ENCODE measurements at regions not wholly inside any gene's neighbourhood (a gene's known extent, or its start where the extent isn't known, plus 50 kb on each side); places are given as distances from the start of the nearest gene placed in this dataset.
"Not testable (repeated sequence)": the region's sequence is repeated elsewhere in the genome, so short reads cannot be mapped to it uniquely, and the experiment has no call there.

- DNase-seq = no peak
Measured at GRCh38 chrX:39690541-39691415, 407.0 kb downstream of the BCOR start.

DNA sequence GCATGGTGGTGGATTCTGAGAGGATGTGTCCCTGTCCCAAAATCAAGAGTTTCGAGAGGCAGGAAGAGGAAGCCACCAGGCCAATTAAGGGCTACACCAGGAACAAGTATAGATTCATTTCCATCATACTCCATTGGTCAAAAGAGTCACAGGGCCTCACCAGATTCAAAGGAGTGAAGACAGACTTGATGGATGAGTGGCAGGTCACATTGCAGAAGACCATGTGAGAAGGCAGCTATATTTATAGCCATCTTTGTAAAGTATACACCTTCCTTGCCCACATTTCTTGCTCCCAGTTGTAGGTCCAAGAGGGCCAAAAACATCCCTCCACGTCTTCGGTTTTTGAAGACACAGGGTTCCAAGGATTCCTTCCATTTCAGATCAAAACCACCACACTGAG is 406.0 kb downstream of the BCOR start:
- DNase-seq = no peak

GRCh38 chrX:39692796-39693195 is 405.0 kb downstream of the BCOR start:
- DNase-seq = no peak

DNA sequence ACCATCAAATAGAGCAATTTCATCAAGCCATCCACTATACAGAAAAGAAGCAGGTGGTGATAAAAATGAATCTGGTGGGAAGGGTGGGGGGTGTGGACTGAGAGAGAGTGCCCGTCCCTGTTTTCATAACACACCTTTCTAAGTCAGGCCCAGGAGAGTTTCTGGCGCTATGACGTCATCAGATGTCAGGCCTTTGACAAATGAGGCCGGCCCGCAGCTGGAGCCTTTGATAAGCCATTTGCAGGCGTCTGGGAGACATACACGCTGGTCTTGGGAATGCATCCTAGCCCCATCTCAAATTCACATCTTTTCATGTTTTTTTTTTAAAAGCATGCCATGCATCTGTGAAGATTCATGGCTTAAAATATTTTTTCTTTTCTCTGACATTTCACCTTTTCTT is 404.5 kb downstream of the BCOR start:
- no peak for DNase-seq

DNA sequence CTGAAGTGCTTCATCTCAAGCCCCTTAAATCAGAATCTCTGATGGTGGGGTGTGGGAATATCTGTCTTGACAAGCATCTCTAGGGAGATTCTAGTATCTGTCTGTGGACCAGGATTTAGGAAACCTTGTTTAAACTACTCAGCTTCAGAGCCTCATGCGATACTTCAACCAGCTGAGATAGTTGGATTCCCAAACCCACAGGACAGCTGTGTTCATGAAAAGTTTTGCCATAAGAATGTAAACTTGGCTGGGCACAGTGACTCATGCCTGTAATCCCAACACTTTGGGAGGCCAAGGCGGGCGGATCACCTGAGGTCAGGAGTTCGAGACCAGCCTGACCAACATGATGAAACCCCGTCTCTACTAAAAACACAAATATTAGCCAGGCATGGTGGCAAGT is 395.1 kb downstream of the BCOR start:
- not testable (repeated sequence) for DNase-seq

DNA sequence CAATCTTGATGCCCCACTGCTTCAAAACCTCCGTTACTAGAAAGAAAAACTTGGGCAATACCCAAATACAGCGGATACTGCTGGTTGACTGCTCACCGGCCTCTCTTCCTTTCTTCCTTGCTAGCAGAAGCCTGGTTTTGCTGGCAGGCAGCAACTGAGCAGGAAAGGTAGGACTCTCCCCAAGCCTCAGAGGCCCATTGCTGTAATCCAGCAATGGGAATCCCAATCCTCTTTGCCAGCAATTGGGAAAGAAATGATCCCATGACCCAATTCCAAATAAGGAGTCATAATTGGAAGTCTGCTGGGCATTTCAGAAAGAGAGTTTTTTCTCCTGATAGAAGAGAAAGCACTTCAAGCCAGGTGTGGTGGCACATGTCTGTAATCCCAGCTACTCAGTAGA is 394.5 kb downstream of the BCOR start:
- no peak for DNase-seq

DNA sequence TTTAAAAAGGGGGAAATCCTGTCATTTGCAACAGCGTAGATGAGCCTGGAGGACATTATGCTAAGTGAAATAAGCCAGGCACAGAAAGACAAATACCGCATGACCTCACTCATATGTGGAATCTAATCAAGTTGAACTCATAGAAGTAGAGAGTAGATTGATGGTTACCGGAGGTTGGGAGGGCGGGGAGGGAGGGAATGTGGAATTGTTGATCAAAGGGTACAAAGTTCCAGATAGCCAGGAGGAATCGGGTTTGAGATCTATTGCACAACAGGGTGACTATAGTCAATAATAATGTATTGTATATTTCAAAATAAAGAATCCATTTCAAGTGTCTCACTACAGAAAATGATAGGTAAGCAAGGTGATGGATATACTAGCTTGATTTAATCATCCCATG is 393.2 kb downstream of the BCOR start:
- DNase-seq = no peak

DNA sequence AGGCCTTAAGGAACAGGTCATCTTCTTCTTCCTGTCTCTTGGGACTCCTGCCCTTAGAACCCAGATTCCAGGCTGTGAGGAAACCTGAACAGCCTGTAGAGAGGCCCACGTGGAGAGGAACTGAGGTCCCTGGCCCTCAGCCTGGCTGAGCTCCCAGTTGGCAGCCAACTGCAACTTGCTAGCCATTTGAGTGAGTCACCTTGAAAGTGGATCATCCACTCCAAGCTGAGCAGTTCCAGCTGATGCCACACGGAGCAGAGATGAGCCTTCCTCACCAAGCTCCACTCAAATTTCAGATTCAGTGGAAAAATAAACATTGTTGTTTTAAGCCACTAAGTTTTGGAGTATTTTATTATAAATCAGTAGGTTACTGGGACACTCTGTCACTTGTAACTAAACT is 392.5 kb downstream of the BCOR start:
- no peak for DNase-seq

- DNase-seq = no peak
Measured at GRCh38 chrX:39709364-39709763, 388.4 kb downstream of the BCOR start.

DNA sequence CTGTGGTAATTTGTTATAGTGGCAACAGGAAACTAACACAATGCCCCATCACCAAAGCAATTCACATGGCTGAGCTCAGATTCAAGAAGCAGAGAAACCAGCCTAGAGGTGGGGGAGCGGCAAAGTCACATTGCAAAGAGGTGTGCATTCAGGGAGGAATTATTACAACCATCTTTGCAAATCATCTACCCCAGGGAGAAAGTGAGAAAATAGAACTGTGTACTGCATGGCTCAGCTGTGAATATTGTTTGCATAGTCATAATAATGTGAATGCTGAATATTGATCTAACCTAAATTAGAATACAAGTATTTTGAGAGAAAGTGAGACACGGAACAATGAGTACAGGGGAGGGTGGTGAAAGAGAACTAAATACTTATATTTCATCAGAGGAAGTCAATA is 387.9 kb downstream of the BCOR start:
- no peak for DNase-seq

DNA sequence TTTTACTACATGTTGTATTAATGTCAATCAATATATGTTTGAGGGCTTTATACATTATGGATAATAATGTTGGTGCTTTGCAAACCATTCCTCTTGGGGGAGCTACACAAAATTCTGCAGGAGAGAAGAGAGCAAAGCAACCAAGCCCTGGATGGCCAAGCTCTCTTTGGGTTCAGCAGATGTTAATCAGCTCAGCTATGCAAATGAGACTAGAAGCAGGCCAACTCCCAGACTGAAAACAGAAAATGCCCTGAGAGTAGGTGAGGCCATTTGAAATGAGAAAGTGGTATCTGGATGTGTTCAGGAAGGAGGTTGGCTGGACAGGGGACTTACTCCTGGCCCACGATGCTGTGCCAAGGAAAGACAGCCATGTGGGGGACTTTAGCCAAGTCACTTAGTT is 387.0 kb downstream of the BCOR start:
- DNase-seq = no peak

DNA sequence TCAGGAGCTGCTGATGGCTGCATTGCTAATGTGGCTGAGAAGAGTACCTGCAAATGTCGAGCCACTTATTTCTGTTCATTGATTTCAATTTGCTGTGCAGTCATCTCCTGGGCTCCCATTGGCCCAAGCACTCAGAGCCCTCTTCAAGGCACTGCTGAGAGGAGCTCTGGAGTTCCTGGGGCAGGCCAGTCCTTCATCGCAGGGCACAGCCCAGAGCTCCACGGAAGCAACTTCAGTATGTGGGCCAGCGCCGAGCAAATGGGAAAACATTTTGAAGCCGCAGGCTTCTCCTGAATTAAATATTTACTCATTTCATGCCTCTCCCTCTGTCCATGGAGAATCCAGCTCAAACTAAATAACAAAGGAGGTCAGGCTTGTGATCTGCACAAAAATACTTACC is 383.3 kb downstream of the BCOR start:
- no peak for DNase-seq

- no peak for DNase-seq
Measured at GRCh38 chrX:39716401-39716800, 381.4 kb downstream of the BCOR start.

DNA sequence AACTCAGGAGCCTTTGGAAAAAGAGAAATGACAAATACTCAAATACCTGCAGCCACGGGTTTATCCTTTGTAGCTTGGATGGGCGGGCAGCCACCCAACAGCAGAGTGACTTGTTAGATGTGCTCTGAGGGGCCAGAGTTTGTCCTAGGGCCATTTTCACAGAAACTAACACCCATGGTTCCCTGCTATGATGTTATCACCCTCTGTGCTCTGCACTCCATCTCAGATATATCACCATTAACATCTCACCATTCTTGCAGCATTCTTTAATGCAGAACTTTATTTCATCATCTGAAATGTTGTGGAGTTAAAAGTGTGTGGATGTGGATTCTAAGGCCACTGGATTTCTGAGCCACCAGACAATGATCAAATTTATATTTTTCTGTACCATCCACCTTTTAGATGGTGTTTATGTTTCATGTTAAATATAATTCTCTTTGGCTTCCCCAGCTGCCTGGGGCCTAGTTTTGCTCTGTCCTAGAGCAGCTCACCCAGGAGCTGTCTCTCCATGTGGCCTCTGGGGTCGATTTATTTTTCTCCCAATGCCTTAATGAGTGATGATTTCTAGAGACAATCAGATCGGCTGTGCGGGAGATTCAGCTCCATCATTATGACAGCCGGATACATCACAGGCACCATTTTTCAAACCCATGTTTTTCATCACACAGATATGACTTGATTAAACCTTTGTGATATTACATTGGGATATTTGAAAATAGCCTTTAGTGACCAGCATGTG is 380.8 kb downstream of the BCOR start:
- no peak for DNase-seq

GRCh38 chrX:39718981-39719380 is 378.8 kb downstream of the BCOR start:
- DNase-seq = no peak

DNA sequence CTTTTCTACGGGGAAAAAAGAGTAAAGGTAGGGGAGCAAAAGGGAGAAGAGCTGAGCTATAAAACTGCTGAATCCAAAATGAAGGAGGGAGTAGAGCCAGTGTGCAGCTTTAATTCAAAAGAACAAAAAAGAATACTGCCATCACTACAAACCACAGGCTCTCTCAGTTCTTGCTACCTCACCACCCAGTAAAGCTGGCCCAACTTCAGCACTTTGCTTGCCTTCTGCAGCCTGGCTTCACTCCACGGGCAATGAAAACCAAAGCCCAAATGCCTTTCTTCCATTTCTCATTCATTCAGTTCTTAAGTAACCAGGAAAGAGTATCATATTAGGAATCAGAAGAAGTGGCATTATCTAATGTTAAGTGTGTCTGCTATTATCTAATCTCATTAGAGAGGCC is 376.8 kb downstream of the BCOR start:
- DNase-seq = no peak

- DNase-seq = no peak
Measured at GRCh38 chrX:39721566-39722279, 376.0 kb downstream of the BCOR start.

GRCh38 chrX:39724544-39724943 is 373.2 kb downstream of the BCOR start:
- no peak for DNase-seq

DNA sequence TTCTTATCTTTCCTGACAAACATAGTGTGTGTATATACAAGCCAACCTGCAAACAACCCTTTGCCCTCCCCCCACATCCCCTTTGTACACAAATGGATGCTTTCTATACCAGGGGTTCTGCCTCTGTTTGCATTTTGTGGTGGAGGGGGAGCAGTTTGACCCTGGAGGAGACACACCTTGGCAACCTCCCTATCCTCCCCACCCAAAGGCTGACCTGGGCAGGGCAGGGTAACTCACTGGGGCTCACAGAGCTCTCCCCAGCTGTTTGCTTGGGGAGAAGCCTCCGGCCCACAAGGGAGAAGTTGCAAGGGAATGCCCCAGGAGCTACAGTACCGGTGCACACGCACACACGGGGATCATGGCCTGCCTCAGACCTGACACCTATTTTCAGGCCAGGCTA is 372.6 kb downstream of the BCOR start:
- no peak for DNase-seq

DNA sequence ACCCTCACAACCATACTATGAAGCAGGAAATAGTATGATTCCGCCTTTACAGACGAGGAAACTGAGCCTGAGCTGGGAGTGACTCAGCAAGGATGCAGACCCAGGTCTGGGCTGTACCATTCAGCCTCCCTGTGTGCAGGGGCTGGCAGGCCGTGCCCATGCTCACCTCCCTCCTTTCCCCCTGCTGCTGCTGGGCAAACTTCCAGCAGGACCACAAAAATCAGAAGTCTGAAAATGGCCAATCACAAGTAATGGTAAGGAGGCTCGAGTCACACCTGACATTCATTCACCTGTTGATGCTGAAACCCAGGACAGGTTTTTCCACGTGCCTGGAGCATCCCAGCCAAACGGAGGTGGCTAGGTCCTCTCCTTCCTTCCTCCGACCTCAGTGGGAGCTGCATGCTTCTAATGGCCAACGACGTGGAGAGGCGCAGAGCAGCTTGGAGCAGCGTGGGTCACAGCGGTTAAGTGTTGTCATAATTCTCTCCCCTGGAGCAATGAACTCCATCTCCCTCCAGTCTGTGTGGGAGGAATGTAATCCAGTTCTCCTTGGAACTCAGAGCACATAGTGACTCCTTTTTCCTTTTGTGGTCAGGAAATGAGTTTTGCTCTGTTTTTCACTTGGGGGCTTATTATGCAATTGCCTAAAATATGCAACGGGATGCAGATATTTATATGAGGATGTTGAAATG is 371.7 kb downstream of the BCOR start:
- no peak for DNase-seq

DNA sequence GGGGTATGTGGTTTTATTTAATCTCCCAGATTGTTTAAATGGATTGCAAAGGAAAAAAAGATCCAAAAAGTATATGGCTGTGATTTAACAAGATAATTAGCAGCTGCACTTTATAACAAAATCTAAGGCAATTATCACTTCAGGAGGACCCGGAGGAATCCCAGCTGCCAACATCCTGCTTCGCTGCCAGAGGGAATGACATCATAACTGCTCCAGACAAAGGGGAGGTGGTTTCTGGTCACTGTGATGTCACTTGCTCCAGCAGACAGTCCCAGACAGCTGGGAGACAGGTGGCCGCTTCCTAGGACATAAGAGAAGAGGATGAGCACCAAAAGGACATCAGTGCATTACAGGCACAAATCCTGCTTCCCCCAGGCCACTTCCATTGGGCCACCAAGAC is 371.0 kb downstream of the BCOR start:
- DNase-seq = no peak

DNA sequence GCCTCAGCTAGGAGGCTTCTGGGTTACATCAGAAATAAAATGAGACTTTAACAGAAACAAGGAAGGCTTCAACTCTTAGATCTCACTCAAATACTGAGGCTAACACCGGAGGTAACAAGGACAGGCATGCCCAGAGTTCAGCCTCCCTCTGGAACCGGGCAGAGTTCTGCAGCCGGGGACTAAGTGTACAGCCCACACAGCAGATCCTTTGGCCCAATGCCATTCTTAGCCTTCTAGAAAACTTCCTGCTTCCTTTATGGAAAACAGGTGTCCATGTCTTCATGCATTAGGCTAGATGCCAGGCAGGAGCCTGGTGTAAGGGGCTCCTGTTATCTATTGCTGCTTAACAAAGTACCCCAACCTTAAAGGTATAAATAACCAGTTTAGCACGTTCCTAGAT is 369.7 kb downstream of the BCOR start:
- DNase-seq = no peak
